Testis (tissue), 2 donors: ENCODE measurements at regions not wholly inside any gene's neighbourhood (a gene's known extent, or its start where the extent isn't known, plus 50 kb on each side); places are given as distances from the start of the nearest gene placed in this dataset.

Experiments used
- DNase-seq: peaks from one replicate; pipeline ENCODE4 v3.0.0-alpha.2; 2019
- H3K27ac ChIP-seq, 2 donors: fragments of 200-600 bp; sonication (generic); one replicate each; pipeline ENCODE4 v1.5.1; 2019
- H3K27me3 ChIP-seq: fragments of 200-600 bp; sonication (generic); one replicate; pipeline ENCODE4 v1.5.1; 2019
- H3K36me3 ChIP-seq: fragments of 200-600 bp; sonication (generic); one replicate; pipeline ENCODE4 v1.5.1; 2017; ENCODE audit warnings: low read depth; ENCODE audit errors: missing control alignments
- H3K4me1 ChIP-seq: fragments of 200-600 bp; sonication (generic); one replicate; pipeline ENCODE4 v1.5.1; 2019
- H3K4me3 ChIP-seq, 2 donors: fragments of 200-600 bp; sonication (generic); one replicate each; pipeline ENCODE4 v1.5.1; 2017 to 2019
- H3K9me3 ChIP-seq: fragments of 200-600 bp; sonication (generic); one replicate; pipeline ENCODE4 v1.5.1; 2017
- POLR2A ChIP-seq: fragments of 450-650 bp; IDR thresholded peaks from one replicate; pipeline ENCODE4 v1.6.1; 2017; ENCODE audit warnings: antibody characterized with exemption, mild to moderate bottlenecking, moderate library complexity
- WGBS, 2 donors: methylation state at CpG; one replicate each; pipeline ENCODE4 v1.1.5; 2018; 5-methylcytosine and 5-hydroxymethylcytosine counted together
- intact Hi-C: fragments of 100-400 bp; cut with DNase I; formaldehyde crosslinking; loops from one replicate; pipeline ENCODE4 v1.15.1; 2023; ENCODE audit warnings: low total_unique reads
- TF ChIP-seq, protein P1 (sequence below), 3 experiments: fragments of 450-650 bp in 2 of 3; fragments of 200-600 bp in 1 of 3; sonication (generic) in 1 of 3; IDR thresholded peaks; one replicate each; pipeline ENCODE4 v1.5.1; 2016 to 2019; ENCODE audit warnings: antibody characterized with exemption in 3 of 3, mild to moderate bottlenecking in 2 of 3, moderate library complexity in 1 of 3

DNA sequence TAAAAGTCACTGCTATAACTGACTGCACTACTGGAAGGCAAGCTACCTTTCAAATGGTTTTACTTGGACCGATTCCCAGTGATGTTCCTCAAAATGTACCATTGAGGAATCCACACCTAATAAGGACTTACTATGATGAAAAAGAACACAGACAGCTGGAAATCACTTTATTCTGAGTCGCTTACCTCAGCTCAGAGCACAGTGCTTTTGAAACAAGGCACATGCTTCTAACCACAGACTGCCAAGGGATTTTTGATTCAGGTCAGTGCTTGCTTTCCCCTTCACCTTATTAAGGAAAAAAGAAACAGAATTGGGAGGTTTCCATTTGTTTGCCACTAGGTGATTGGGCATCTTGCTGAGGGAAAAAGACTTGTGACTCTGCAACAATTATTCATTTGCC is 707.5 kb upstream of the FSHR start:
- no peak overlapping the region for H3K27ac ChIP-seq

DNA sequence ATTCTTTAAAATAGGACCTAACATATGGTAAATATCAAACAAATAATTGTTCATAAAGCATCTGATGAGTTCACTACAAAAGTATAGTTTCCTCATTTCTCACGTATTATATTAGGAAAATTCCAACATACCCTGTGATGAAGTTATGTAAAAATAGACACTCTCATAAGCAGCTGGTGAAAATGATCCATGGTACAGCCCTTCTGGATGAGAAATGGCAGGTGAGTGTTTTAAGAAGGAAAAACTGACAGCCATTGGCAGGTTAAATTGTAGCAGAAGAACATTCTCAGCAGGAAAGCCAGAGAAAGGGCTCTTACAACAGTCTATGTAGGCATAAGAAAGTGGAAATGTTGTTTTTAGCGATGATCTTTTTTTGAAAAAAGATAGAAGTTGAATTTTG is 706.5 kb upstream of the FSHR start:
- no peak for DNase-seq
- Histone ChIP-seq H3K27ac (no peak overlapping the region), H3K36me3 (no peaks in the 10 kb centered on the region), H3K9me3 (no peaks in the 10 kb centered on the region), H3K4me3 (no peak overlapping the region), H3K27me3 (no peaks in the 10 kb centered on the region), H3K4me1 (no peaks in the 10 kb centered on the region)
- WGBS, 2 donors, result 87 to 91% methylated on average over 2 of the region's 2 CpGs
- no peak for TF ChIP-seq POLR2A
- TF ChIP-seq, protein P1, sequence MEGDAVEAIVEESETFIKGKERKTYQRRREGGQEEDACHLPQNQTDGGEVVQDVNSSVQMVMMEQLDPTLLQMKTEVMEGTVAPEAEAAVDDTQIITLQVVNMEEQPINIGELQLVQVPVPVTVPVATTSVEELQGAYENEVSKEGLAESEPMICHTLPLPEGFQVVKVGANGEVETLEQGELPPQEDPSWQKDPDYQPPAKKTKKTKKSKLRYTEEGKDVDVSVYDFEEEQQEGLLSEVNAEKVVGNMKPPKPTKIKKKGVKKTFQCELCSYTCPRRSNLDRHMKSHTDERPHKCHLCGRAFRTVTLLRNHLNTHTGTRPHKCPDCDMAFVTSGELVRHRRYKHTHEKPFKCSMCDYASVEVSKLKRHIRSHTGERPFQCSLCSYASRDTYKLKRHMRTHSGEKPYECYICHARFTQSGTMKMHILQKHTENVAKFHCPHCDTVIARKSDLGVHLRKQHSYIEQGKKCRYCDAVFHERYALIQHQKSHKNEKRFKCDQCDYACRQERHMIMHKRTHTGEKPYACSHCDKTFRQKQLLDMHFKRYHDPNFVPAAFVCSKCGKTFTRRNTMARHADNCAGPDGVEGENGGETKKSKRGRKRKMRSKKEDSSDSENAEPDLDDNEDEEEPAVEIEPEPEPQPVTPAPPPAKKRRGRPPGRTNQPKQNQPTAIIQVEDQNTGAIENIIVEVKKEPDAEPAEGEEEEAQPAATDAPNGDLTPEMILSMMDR (IDR thresholded peaks at IDR 0.05), result no peak
- intact Hi-C loops, result no loop called here

More for the DNA sequence above, 707.5 kb upstream of the FSHR start:
- intact Hi-C loops, result no loop called here
- no peak for DNase-seq
- Histone ChIP-seq H3K4me1 (no peaks in the 10 kb centered on the region), H3K9me3 (no peaks in the 10 kb centered on the region), H3K4me3 (no peak overlapping the region), H3K36me3 (no peaks in the 10 kb centered on the region), H3K27me3 (no peaks in the 10 kb centered on the region)
- WGBS, 2 donors, result 75 to 84% methylated on average over 2 of the region's 2 CpGs
- no peak for TF ChIP-seq POLR2A
- TF ChIP-seq, protein P1 (IDR thresholded peaks at IDR 0.05), result no peak

DNA sequence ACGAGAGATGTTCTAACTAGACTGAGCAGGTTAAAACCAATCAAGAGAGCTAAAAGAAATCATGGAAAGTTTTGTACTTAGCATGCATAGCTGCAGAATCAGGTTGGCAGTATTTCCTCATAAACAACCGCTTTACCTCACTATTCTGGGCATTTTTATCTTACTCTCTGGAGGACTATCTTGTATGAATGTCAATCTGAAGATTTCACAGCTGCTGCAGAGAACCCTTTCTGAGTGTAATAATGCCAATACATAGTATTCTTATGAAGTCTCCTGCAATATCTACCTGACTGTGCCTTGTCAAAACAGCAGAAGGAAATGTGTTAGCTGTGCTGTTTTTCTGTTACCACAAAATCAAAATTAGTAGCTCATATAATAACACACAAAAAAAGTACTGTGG is 705.9 kb upstream of the FSHR start:
- WGBS, 2 donors, result 59 to 60% methylated on average over 2 of the region's 2 CpGs
- no peak for TF ChIP-seq POLR2A
- TF ChIP-seq, protein P1 (IDR thresholded peaks at IDR 0.05), result no peak
- intact Hi-C loops, result no loop called here
- no peaks in the 10 kb centered on the region for H3K27me3 ChIP-seq
- H3K4me3 ChIP-seq, result no peak overlapping the region
- no peaks in the 10 kb centered on the region for H3K9me3 ChIP-seq
- H3K27ac ChIP-seq, result no peak overlapping the region
- no peaks in the 10 kb centered on the region for H3K36me3 ChIP-seq
- no peaks in the 10 kb centered on the region for H3K4me1 ChIP-seq
- no peak for DNase-seq

DNA sequence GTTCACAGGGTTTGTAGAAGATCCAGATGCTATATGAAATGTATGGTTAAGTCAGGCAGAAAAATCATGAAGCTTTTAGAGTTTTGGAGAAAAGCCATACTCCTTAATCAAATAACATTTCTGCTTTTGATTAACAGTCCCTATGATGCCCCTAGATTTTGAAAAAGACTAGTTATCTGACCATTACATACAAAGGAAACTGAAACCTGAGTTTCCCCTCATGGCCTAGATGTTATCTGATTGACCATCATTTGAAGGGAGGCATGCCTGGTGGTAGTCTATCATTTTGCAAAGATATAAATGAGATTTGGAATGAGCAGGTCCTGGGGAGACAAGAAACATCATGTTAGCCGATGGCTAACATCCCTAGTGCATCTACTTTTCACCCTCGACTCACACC is 704.3 kb upstream of the FSHR start:
- Histone ChIP-seq H3K36me3 (no peaks in the 10 kb centered on the region), H3K9me3 (no peaks in the 10 kb centered on the region), H3K27me3 (no peaks in the 10 kb centered on the region), H3K27ac (no peak overlapping the region), H3K4me1 (no peaks in the 10 kb centered on the region), H3K4me3 (no peak overlapping the region)
- intact Hi-C loops, result no loop called here
- 76 to 88% methylated on average over 2 of the region's 2 CpGs for WGBS, 2 donors
- no peak for DNase-seq
- no peak for TF ChIP-seq POLR2A
- TF ChIP-seq, protein P1 (IDR thresholded peaks at IDR 0.05), result no peak

DNA sequence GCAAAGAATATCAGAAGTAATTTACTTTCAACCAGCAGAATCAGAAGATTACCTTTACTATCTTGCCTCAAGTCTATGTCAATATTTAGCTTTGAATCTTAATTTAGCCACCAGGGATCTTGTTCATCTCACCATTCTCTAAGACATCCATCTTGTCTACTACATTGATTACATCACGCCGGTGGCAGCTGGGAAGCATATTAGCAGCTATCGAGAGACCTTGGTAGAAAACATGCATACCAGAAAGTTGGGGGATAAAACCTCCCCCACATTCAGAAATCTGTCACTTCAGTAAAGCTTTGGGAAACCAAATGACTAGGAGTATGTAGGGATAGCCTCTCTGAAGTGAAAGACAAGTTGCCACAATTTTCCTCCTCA is 703.8 kb upstream of the FSHR start:
- no peaks in the 10 kb centered on the region for H3K27me3 ChIP-seq
- 81 to 82% methylated on average over 3 of the region's 3 CpGs for WGBS, 2 donors
- intact Hi-C loops, result no loop called here
- no peak overlapping the region for H3K4me3 ChIP-seq
- no peaks in the 10 kb centered on the region for H3K9me3 ChIP-seq
- no peak overlapping the region for H3K27ac ChIP-seq
- no peaks in the 10 kb centered on the region for H3K4me1 ChIP-seq
- H3K36me3 ChIP-seq, result no peaks in the 10 kb centered on the region
- DNase-seq, result no peak
- TF ChIP-seq, protein P1 (IDR thresholded peaks at IDR 0.05), result no peak
- TF ChIP-seq POLR2A, result no peak
